Ovary (tissue), 3 donors: ENCODE measurements at regions not wholly inside any gene's neighbourhood (a gene's known extent, or its start where the extent isn't known, plus 50 kb on each side); places are given as distances from the start of the nearest gene placed in this dataset.

Source experiments
- POLR2A ChIP-seq: fragments of 450-650 bp; IDR thresholded peaks from one replicate; pipeline ENCODE4 v1.6.1; 2017; ENCODE audit warnings: antibody characterized with exemption, mild to moderate bottlenecking, moderate library complexity
- TF ChIP-seq, protein P1 (sequence below), 3 donors: fragments of 450-650 bp in 2 of 3; fragments of 200-600 bp in 1 of 3; IDR thresholded peaks; one replicate each; pipeline versions ENCODE4 v1.5.1 to v1.8.0; 2016 to 2022; ENCODE audit warnings: antibody characterized with exemption in 3 of 3, mild to moderate bottlenecking in 1 of 3
- donor health status: DM: no; HTN: no; CAD: no.

DNA sequence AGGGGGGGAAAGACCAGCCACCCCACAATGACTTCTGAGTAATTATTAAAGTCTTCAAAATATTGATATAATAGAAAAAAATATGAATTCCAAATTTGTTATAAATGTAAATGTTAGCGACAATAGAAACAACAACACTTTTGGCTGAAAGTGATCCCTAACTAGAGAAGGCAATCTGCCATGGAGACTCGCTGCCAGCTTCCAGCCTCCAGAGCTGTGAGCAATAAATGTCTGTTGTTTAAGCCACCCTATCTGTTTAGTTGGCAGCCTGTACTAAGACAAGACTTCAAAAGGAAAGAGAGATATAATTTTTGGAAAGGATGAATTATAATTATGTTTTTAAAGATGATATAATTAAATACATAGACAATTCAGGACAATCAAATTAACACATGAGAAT, 130.8 kb upstream of the HSFY2 start:
- TF ChIP-seq, protein P1, sequence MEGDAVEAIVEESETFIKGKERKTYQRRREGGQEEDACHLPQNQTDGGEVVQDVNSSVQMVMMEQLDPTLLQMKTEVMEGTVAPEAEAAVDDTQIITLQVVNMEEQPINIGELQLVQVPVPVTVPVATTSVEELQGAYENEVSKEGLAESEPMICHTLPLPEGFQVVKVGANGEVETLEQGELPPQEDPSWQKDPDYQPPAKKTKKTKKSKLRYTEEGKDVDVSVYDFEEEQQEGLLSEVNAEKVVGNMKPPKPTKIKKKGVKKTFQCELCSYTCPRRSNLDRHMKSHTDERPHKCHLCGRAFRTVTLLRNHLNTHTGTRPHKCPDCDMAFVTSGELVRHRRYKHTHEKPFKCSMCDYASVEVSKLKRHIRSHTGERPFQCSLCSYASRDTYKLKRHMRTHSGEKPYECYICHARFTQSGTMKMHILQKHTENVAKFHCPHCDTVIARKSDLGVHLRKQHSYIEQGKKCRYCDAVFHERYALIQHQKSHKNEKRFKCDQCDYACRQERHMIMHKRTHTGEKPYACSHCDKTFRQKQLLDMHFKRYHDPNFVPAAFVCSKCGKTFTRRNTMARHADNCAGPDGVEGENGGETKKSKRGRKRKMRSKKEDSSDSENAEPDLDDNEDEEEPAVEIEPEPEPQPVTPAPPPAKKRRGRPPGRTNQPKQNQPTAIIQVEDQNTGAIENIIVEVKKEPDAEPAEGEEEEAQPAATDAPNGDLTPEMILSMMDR (IDR thresholded peaks at IDR 0.05): no peak
- TF ChIP-seq POLR2A: no peak
